C4-2B (cell line): ENCODE measurements at regions not wholly inside any gene's neighbourhood (a gene's known extent, or its start where the extent isn't known, plus 50 kb on each side); places are given as distances from the start of the nearest gene placed in this dataset.

Experiments used
- ZFX ChIP-seq: fragments of 450-650 bp; IDR thresholded peaks from 2 replicates; pipeline ENCODE4 v1.6.1; 2017
- TF ChIP-seq, protein P1 (sequence below): fragments of 450-650 bp; conservative IDR thresholded peaks from 2 replicates; pipeline ENCODE4 v1.5.1; 2017; ENCODE audit warnings: mild to moderate bottlenecking

DNA sequence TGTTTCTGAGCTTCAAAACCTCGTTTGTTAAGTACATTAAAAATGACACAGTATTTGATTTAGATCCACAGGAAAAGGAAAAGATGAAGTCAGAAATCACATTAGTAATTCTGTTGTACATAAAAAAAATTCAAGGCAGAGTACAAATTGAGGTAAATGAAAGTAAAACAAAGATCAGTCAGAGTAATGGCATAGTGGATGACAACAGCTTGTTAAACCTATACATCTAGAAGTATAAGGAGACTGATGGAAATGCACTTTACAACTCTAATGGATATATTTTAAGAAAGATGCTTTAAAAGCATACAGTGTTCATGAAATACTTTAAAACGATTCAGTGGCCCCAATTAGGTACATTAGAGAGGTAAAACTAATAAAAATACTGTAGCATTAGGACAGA lies 631.3 kb upstream of the SEMA6A start:
- TF ChIP-seq, protein P1, sequence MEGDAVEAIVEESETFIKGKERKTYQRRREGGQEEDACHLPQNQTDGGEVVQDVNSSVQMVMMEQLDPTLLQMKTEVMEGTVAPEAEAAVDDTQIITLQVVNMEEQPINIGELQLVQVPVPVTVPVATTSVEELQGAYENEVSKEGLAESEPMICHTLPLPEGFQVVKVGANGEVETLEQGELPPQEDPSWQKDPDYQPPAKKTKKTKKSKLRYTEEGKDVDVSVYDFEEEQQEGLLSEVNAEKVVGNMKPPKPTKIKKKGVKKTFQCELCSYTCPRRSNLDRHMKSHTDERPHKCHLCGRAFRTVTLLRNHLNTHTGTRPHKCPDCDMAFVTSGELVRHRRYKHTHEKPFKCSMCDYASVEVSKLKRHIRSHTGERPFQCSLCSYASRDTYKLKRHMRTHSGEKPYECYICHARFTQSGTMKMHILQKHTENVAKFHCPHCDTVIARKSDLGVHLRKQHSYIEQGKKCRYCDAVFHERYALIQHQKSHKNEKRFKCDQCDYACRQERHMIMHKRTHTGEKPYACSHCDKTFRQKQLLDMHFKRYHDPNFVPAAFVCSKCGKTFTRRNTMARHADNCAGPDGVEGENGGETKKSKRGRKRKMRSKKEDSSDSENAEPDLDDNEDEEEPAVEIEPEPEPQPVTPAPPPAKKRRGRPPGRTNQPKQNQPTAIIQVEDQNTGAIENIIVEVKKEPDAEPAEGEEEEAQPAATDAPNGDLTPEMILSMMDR = no peak
- TF ChIP-seq ZFX = no peak
